Activated CD4-positive, alpha-beta T cell treated with anti-CD3 and anti-CD28 coated beads, Interleukin-2, amount 10 ng/mL, durations not matched to agents 7 days and 5 days (primary cell): ENCODE measurements at regions not wholly inside any gene's neighbourhood (a gene's known extent, or its start where the extent isn't known, plus 50 kb on each side); places are given as distances from the start of the nearest gene placed in this dataset.
A peak's percentile ranks its signal among the peaks of the same experiment; 100 is the strongest.

Source experiments
- CTCF ChIA-PET: fragments of 350-600 bp; sonication (Branson Sonifier 250); formaldehyde crosslinking; loops from one replicate; lab custom pipeline; 2021; ENCODE audit warnings: antibody characterized with exemption; lab: Charles Lee
- POLR2A ChIA-PET: fragments of 350-600 bp; sonication (Branson Sonifier 250); formaldehyde crosslinking; loops from one replicate; lab custom pipeline; 2021; ENCODE audit warnings: antibody characterized with exemption; lab: Charles Lee
- DNase-seq: peaks from one replicate; pipeline ENCODE4 v3.0.0-alpha.2; 2020
- H3K27ac Mint-ChIP-seq: one replicate; pipeline ENCODE4 v1.8.0; 2021; ENCODE audit warnings: mild to moderate bottlenecking, moderate library complexity, mixed read lengths
- H3K27me3 Mint-ChIP-seq: one replicate; pipeline ENCODE4 v1.8.0; 2021; ENCODE audit warnings: mixed read lengths
- H3K36me3 Mint-ChIP-seq: one replicate; pipeline ENCODE4 v1.8.0; 2021; ENCODE audit warnings: low read depth, mixed read lengths
- H3K4me1 Mint-ChIP-seq: one replicate; pipeline ENCODE4 v1.8.0; 2021; ENCODE audit warnings: mixed read lengths
- H3K4me3 Mint-ChIP-seq: one replicate; pipeline ENCODE4 v1.8.0; 2021; ENCODE audit warnings: mild to moderate bottlenecking, moderate library complexity, mixed read lengths
- H3K9me3 Mint-ChIP-seq: one replicate; pipeline ENCODE4 v1.8.0; 2021; ENCODE audit warnings: mixed read lengths

- no peaks in the 10 kb centered on the region for H3K27me3 Mint-ChIP-seq
- no peaks in the 10 kb centered on the region for H3K4me1 Mint-ChIP-seq
- H3K9me3 Mint-ChIP-seq = no peaks in the 10 kb centered on the region
- POLR2A ChIA-PET = no interaction called here
- no peak for DNase-seq
- H3K4me3 Mint-ChIP-seq = no peak overlapping the region
- CTCF ChIA-PET = no interaction called here
- no peaks in the 10 kb centered on the region for H3K36me3 Mint-ChIP-seq
- H3K27ac Mint-ChIP-seq = no peak overlapping the region
Measured at GRCh38 chr7:18317941-18318340, 177.6 kb upstream of the HDAC9 start.

- no peaks in the 10 kb centered on the region for H3K4me1 Mint-ChIP-seq
- no peak overlapping the region for H3K4me3 Mint-ChIP-seq
- no peak for DNase-seq
- no peaks in the 10 kb centered on the region for H3K9me3 Mint-ChIP-seq
- CTCF ChIA-PET = no interaction called here
- H3K36me3 Mint-ChIP-seq = no peaks in the 10 kb centered on the region
- POLR2A ChIA-PET = no interaction called here
- no peaks in the 10 kb centered on the region for H3K27me3 Mint-ChIP-seq
- H3K27ac Mint-ChIP-seq = no peak overlapping the region
Measured at GRCh38 chr7:18320422-18320821, 175.1 kb upstream of the HDAC9 start.

GRCh38 chr7:18320971-18321567, 174.5 kb upstream of the HDAC9 start:
- Mint-ChIP-seq H3K4me1 (no peaks in the 10 kb centered on the region), H3K9me3 (no peaks in the 10 kb centered on the region), H3K4me3 (no peak overlapping the region), H3K27me3 (no peaks in the 10 kb centered on the region), H3K27ac (no peak overlapping the region), H3K36me3 (no peaks in the 10 kb centered on the region)
- CTCF ChIA-PET = no interaction called here
- DNase-seq = no peak
- POLR2A ChIA-PET = no interaction called here

- no peaks in the 10 kb centered on the region for H3K9me3 Mint-ChIP-seq
- H3K4me3 Mint-ChIP-seq = no peak overlapping the region
- H3K27ac Mint-ChIP-seq = no peak overlapping the region
- DNase-seq = no peak
- ChIA-PET POLR2A (no interaction called here), CTCF (no interaction called here)
- peaks cover 3% of the 10 kb centered on the region for H3K27me3 Mint-ChIP-seq
- no peaks in the 10 kb centered on the region for H3K36me3 Mint-ChIP-seq
- H3K4me1 Mint-ChIP-seq = no peaks in the 10 kb centered on the region
Measured at GRCh38 chr7:18330548-18330947, 165.0 kb upstream of the HDAC9 start.

- peaks cover 2% of the 10 kb centered on the region for H3K9me3 Mint-ChIP-seq
- no peaks in the 10 kb centered on the region for H3K36me3 Mint-ChIP-seq
- H3K27me3 Mint-ChIP-seq = peaks cover 5% of the 10 kb centered on the region
- no peak overlapping the region for H3K4me3 Mint-ChIP-seq
- ChIA-PET CTCF (no interaction called here), POLR2A (no interaction called here)
- no peak overlapping the region for H3K27ac Mint-ChIP-seq
- no peak for DNase-seq
- no peaks in the 10 kb centered on the region for H3K4me1 Mint-ChIP-seq
Measured at GRCh38 chr7:18336626-18337025, 158.9 kb upstream of the HDAC9 start.

GRCh38 chr7:18337048-18337809, 158.3 kb upstream of the HDAC9 start:
- no peak overlapping the region for H3K4me3 Mint-ChIP-seq
- no peaks in the 10 kb centered on the region for H3K4me1 Mint-ChIP-seq
- no peak for DNase-seq
- no peak overlapping the region for H3K27ac Mint-ChIP-seq
- ChIA-PET CTCF (no interaction called here), POLR2A (no interaction called here)
- H3K36me3 Mint-ChIP-seq = no peaks in the 10 kb centered on the region
- peaks cover 2% of the 10 kb centered on the region for H3K9me3 Mint-ChIP-seq
- peaks cover 3% of the 10 kb centered on the region for H3K27me3 Mint-ChIP-seq

GRCh38 chr7:18338910-18339523, 156.5 kb upstream of the HDAC9 start:
- no peak for DNase-seq
- CTCF ChIA-PET = no interaction called here
- POLR2A ChIA-PET = no interaction called here

GRCh38 chr7:18341756-18342155, 153.8 kb upstream of the HDAC9 start:
- Mint-ChIP-seq H3K27ac (no peak overlapping the region), H3K4me3 (no peak overlapping the region), H3K4me1 (no peaks in the 10 kb centered on the region), H3K27me3 (peaks cover 5% of the 10 kb centered on the region), H3K9me3 (peaks cover 2% of the 10 kb centered on the region), H3K36me3 (no peaks in the 10 kb centered on the region)
- ChIA-PET CTCF (no interaction called here), POLR2A (no interaction called here)
- no peak for DNase-seq

More at GRCh38 chr7:18338910-18339523, 156.5 kb upstream of the HDAC9 start:
- Mint-ChIP-seq H3K36me3 (no peaks in the 10 kb centered on the region), H3K4me3 (no peak overlapping the region), H3K4me1 (no peaks in the 10 kb centered on the region), H3K9me3 (peaks cover 2% of the 10 kb centered on the region), H3K27ac (no peak overlapping the region), H3K27me3 (peaks cover 2% of the 10 kb centered on the region)

- ChIA-PET CTCF (no interaction called here), POLR2A (no interaction called here)
- Mint-ChIP-seq H3K36me3 (no peaks in the 10 kb centered on the region), H3K9me3 (peaks cover 2% of the 10 kb centered on the region), H3K4me1 (no peaks in the 10 kb centered on the region), H3K4me3 (no peak overlapping the region), H3K27ac (no peak overlapping the region), H3K27me3 (peaks cover 3% of the 10 kb centered on the region)
- no peak for DNase-seq
Measured at GRCh38 chr7:18343047-18343446, 152.5 kb upstream of the HDAC9 start.

- Mint-ChIP-seq H3K4me3 (no peak overlapping the region), H3K9me3 (peaks cover 2% of the 10 kb centered on the region), H3K4me1 (no peaks in the 10 kb centered on the region), H3K36me3 (no peaks in the 10 kb centered on the region), H3K27me3 (peaks cover 3% of the 10 kb centered on the region), H3K27ac (no peak overlapping the region)
- DNase-seq = no peak
- ChIA-PET POLR2A (no interaction called here), CTCF (no interaction called here)
Measured at GRCh38 chr7:18344536-18344935, 151.0 kb upstream of the HDAC9 start.

- no peak overlapping the region for H3K4me3 Mint-ChIP-seq
Measured at GRCh38 chr7:18345641-18346234, 149.8 kb upstream of the HDAC9 start.

GRCh38 chr7:18347170-18347569, 148.4 kb upstream of the HDAC9 start:
- Mint-ChIP-seq H3K4me3 (no peak overlapping the region), H3K27ac (no peak overlapping the region), H3K9me3 (no peaks in the 10 kb centered on the region)

More at GRCh38 chr7:18345641-18346234, 149.8 kb upstream of the HDAC9 start:
- ChIA-PET POLR2A (no interaction called here), CTCF (no interaction called here)
- Mint-ChIP-seq H3K9me3 (peaks cover 2% of the 10 kb centered on the region), H3K4me1 (no peaks in the 10 kb centered on the region), H3K27me3 (peaks cover 3% of the 10 kb centered on the region), H3K36me3 (no peaks in the 10 kb centered on the region), H3K27ac (no peak overlapping the region)
- DNase-seq = peak; percentile 37

GRCh38 chr7:18350678-18351077, 144.9 kb upstream of the HDAC9 start:
- no peak overlapping the region for H3K27ac Mint-ChIP-seq
- no peak for DNase-seq
- CTCF ChIA-PET = no interaction called here
- H3K27me3 Mint-ChIP-seq = peaks cover under 1% of the 10 kb centered on the region
- H3K4me1 Mint-ChIP-seq = peaks cover 3% of the 10 kb centered on the region
- no peak overlapping the region for H3K4me3 Mint-ChIP-seq
- no peaks in the 10 kb centered on the region for H3K36me3 Mint-ChIP-seq
- POLR2A ChIA-PET = no interaction called here
- H3K9me3 Mint-ChIP-seq = no peaks in the 10 kb centered on the region

More at GRCh38 chr7:18347170-18347569, 148.4 kb upstream of the HDAC9 start:
- DNase-seq = no peak
- POLR2A ChIA-PET = interaction anchor here (0.6 kb wide), 1 partner anchor 121 kb away, joined by 4 read pairs; no protein-coding TSS in a partner anchor
- CTCF ChIA-PET = no interaction called here
- Mint-ChIP-seq H3K36me3 (no peaks in the 10 kb centered on the region), H3K27me3 (peaks cover 3% of the 10 kb centered on the region), H3K4me1 (no peaks in the 10 kb centered on the region)
